ENCODE measurements at regions not wholly inside any gene's neighbourhood (a gene's known extent, or its start where the extent isn't known, plus 50 kb on each side); places are given as distances from the start of the nearest gene placed in this dataset.

DNA sequence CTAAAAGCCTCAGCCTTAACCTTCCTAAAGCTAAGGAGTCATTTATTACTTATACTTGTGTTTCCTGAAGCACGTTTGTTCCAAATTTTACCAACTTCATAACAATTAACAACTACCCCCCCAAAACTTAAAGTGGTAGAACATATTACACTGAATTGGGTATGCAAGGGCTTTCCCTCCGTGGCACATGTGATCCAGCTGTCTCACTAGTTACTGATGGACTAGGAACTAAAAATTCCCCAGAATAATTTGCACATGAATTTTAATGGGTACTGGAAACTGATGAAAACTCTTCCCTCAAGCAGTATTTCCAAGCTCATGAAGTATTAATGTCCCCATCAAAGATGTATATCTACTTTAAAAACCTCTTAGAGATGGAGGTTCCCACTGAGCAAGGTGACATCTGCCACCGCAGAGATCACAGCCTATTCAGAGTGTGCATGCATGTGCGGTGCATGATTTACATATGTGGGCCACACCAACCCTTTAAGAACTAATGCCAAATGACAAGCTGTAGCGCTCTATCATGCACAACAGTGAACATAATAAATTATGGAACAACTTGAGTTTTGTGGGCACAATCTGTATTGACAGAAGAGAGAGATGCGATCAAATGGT lies 139.9 kb upstream of the ADCY1 start:
- no peak for TF ChIP-seq RAD51 (IDR thresholded peaks at IDR 0.05; ENCODE audit: borderline replicate concordance)
- no peak for TF ChIP-seq ZNF12 (CRISPR knock-in tag; IDR thresholded peaks at IDR 0.05)
- TF ChIP-seq ZNF136 (CRISPR knock-in tag; IDR thresholded peaks at IDR 0.05; ENCODE audit: low read depth) = no peak
